HPDE6-E6E7 (cell line): ENCODE measurements at regions not wholly inside any gene's neighbourhood (a gene's known extent, or its start where the extent isn't known, plus 50 kb on each side); places are given as distances from the start of the nearest gene placed in this dataset.

Source experiments
- DNase-seq: peaks from one replicate; pipeline ENCODE4 v3.0.0; 2011; ENCODE audit warnings: missing footprints; ENCODE audit errors: extremely low spot score

- DNase-seq, result no peak
Observed at GRCh38 chr5:3222924-3223323, 372.7 kb upstream of the IRX1 start.

- no peak for DNase-seq
Observed at GRCh38 chr5:3221432-3221831, 374.2 kb upstream of the IRX1 start.

- no peak for DNase-seq
Observed at GRCh38 chr5:3220638-3221288, 374.9 kb upstream of the IRX1 start.

GRCh38 chr5:3220201-3220600 is 375.4 kb upstream of the IRX1 start:
- DNase-seq, result no peak

- no peak for DNase-seq
Observed at GRCh38 chr5:3218916-3219650, 376.5 kb upstream of the IRX1 start.

GRCh38 chr5:3217771-3218495 is 377.7 kb upstream of the IRX1 start:
- no peak for DNase-seq

GRCh38 chr5:3217114-3217513 is 378.5 kb upstream of the IRX1 start:
- DNase-seq, result no peak

GRCh38 chr5:3216386-3216785 is 379.2 kb upstream of the IRX1 start:
- no peak for DNase-seq

GRCh38 chr5:3214838-3215374 is 380.7 kb upstream of the IRX1 start:
- no peak for DNase-seq

- no peak for DNase-seq
Observed at GRCh38 chr5:3214396-3214795, 381.2 kb upstream of the IRX1 start.

- DNase-seq, result no peak
Observed at GRCh38 chr5:3212869-3213268, 382.8 kb upstream of the IRX1 start.

GRCh38 chr5:3210531-3210930 is 385.1 kb upstream of the IRX1 start:
- no peak for DNase-seq

GRCh38 chr5:3209918-3210317 is 385.7 kb upstream of the IRX1 start:
- no peak for DNase-seq

- no peak for DNase-seq
Observed at GRCh38 chr5:3202570-3202969, 393.1 kb upstream of the IRX1 start.

- no peak for DNase-seq
Observed at GRCh38 chr5:3201941-3202340, 393.7 kb upstream of the IRX1 start.

GRCh38 chr5:3201121-3201520 is 394.5 kb upstream of the IRX1 start:
- no peak for DNase-seq

GRCh38 chr5:3199962-3200755 is 395.5 kb upstream of the IRX1 start:
- no peak for DNase-seq

- DNase-seq, result no peak
Observed at GRCh38 chr5:3198074-3198449, 397.6 kb upstream of the IRX1 start.

GRCh38 chr5:3197304-3198073 is 398.1 kb upstream of the IRX1 start:
- DNase-seq, result no peak

- DNase-seq, result no peak
Observed at GRCh38 chr5:3195994-3196393, 399.6 kb upstream of the IRX1 start.

- DNase-seq, result no peak
Observed at GRCh38 chr5:3194684-3195083, 400.9 kb upstream of the IRX1 start.
